ENCODE measurements at regions not wholly inside any gene's neighbourhood (a gene's known extent, or its start where the extent isn't known, plus 50 kb on each side); places are given as distances from the start of the nearest gene placed in this dataset.

- H3K4me1 Mint-ChIP-seq: no peaks in the 10 kb centered on the region
- no peak overlapping the region for H3K27ac Mint-ChIP-seq
- H3K9me3 Mint-ChIP-seq: no peaks in the 10 kb centered on the region
- H3K4me3 Mint-ChIP-seq: no peak overlapping the region
- no peaks in the 10 kb centered on the region for H3K36me3 Mint-ChIP-seq
- peaks cover 6% of the 10 kb centered on the region for H3K27me3 Mint-ChIP-seq
Measured at GRCh38 chr15:93515256-93516051, 426.4 kb upstream of the RGMA start.

GRCh38 chr15:93506646-93507045, 417.6 kb upstream of the RGMA start:
- no peaks in the 10 kb centered on the region for H3K36me3 Mint-ChIP-seq
- H3K9me3 Mint-ChIP-seq: no peaks in the 10 kb centered on the region
- H3K4me3 Mint-ChIP-seq: no peak overlapping the region
- no peaks in the 10 kb centered on the region for H3K27me3 Mint-ChIP-seq
- no peak overlapping the region for H3K27ac Mint-ChIP-seq
- no peaks in the 10 kb centered on the region for H3K4me1 Mint-ChIP-seq

GRCh38 chr15:93505506-93505905, 416.5 kb upstream of the RGMA start:
- no peaks in the 10 kb centered on the region for H3K36me3 Mint-ChIP-seq
- H3K27me3 Mint-ChIP-seq: no peaks in the 10 kb centered on the region
- H3K4me3 Mint-ChIP-seq: no peak overlapping the region
- H3K27ac Mint-ChIP-seq: no peak overlapping the region
- H3K4me1 Mint-ChIP-seq: no peaks in the 10 kb centered on the region
- H3K9me3 Mint-ChIP-seq: no peaks in the 10 kb centered on the region

GRCh38 chr15:93501946-93502345, 412.9 kb upstream of the RGMA start:
- Mint-ChIP-seq H3K27me3 (peaks cover 1% of the 10 kb centered on the region), H3K4me3 (no peak overlapping the region), H3K36me3 (no peaks in the 10 kb centered on the region), H3K4me1 (no peaks in the 10 kb centered on the region), H3K9me3 (no peaks in the 10 kb centered on the region), H3K27ac (no peak overlapping the region)

- Mint-ChIP-seq H3K27ac (no peak overlapping the region), H3K4me1 (no peaks in the 10 kb centered on the region), H3K27me3 (peaks cover 1% of the 10 kb centered on the region), H3K9me3 (no peaks in the 10 kb centered on the region), H3K4me3 (no peak overlapping the region), H3K36me3 (no peaks in the 10 kb centered on the region)
Measured at GRCh38 chr15:93500155-93500554, 411.1 kb upstream of the RGMA start.

- Mint-ChIP-seq H3K27me3 (peaks cover 1% of the 10 kb centered on the region), H3K4me3 (no peak overlapping the region), H3K36me3 (no peaks in the 10 kb centered on the region), H3K4me1 (no peaks in the 10 kb centered on the region), H3K27ac (no peak overlapping the region), H3K9me3 (no peaks in the 10 kb centered on the region)
Measured at GRCh38 chr15:93497291-93497690, 408.3 kb upstream of the RGMA start.

GRCh38 chr15:93496888-93497287, 407.9 kb upstream of the RGMA start:
- H3K9me3 Mint-ChIP-seq: no peaks in the 10 kb centered on the region
- no peaks in the 10 kb centered on the region for H3K36me3 Mint-ChIP-seq
- no peak overlapping the region for H3K4me3 Mint-ChIP-seq
- no peaks in the 10 kb centered on the region for H3K4me1 Mint-ChIP-seq
- H3K27ac Mint-ChIP-seq: no peak overlapping the region
- H3K27me3 Mint-ChIP-seq: peaks cover 1% of the 10 kb centered on the region

GRCh38 chr15:93495799-93496637, 407.0 kb upstream of the RGMA start:
- Mint-ChIP-seq H3K9me3 (no peaks in the 10 kb centered on the region), H3K27me3 (peaks cover 1% of the 10 kb centered on the region), H3K36me3 (no peaks in the 10 kb centered on the region), H3K4me3 (no peak overlapping the region), H3K4me1 (no peaks in the 10 kb centered on the region), H3K27ac (no peak overlapping the region)

- H3K27ac Mint-ChIP-seq: no peak overlapping the region
- no peak overlapping the region for H3K4me3 Mint-ChIP-seq
- no peaks in the 10 kb centered on the region for H3K9me3 Mint-ChIP-seq
- no peaks in the 10 kb centered on the region for H3K27me3 Mint-ChIP-seq
- no peaks in the 10 kb centered on the region for H3K4me1 Mint-ChIP-seq
- no peaks in the 10 kb centered on the region for H3K36me3 Mint-ChIP-seq
Measured at GRCh38 chr15:93493172-93493571, 404.2 kb upstream of the RGMA start.

GRCh38 chr15:93491291-93491690, 402.3 kb upstream of the RGMA start:
- H3K4me3 Mint-ChIP-seq: no peak overlapping the region
- no peaks in the 10 kb centered on the region for H3K36me3 Mint-ChIP-seq
- H3K27ac Mint-ChIP-seq: no peak overlapping the region

GRCh38 chr15:93488296-93488713, 399.3 kb upstream of the RGMA start:
- H3K36me3 Mint-ChIP-seq: no peaks in the 10 kb centered on the region
- no peaks in the 10 kb centered on the region for H3K9me3 Mint-ChIP-seq
- no peak overlapping the region for H3K4me3 Mint-ChIP-seq
- no peak overlapping the region for H3K27ac Mint-ChIP-seq
- no peaks in the 10 kb centered on the region for H3K27me3 Mint-ChIP-seq
- no peaks in the 10 kb centered on the region for H3K4me1 Mint-ChIP-seq

More at GRCh38 chr15:93491291-93491690, 402.3 kb upstream of the RGMA start:
- no peaks in the 10 kb centered on the region for H3K9me3 Mint-ChIP-seq
- no peaks in the 10 kb centered on the region for H3K27me3 Mint-ChIP-seq
- no peaks in the 10 kb centered on the region for H3K4me1 Mint-ChIP-seq

GRCh38 chr15:93486407-93487117, 397.6 kb upstream of the RGMA start:
- Mint-ChIP-seq H3K36me3 (no peaks in the 10 kb centered on the region), H3K27me3 (no peaks in the 10 kb centered on the region), H3K9me3 (no peaks in the 10 kb centered on the region), H3K27ac (no peak overlapping the region), H3K4me1 (no peaks in the 10 kb centered on the region), H3K4me3 (no peak overlapping the region)

GRCh38 chr15:93485438-93486327, 396.7 kb upstream of the RGMA start:
- Mint-ChIP-seq H3K4me1 (no peaks in the 10 kb centered on the region), H3K36me3 (no peaks in the 10 kb centered on the region), H3K27me3 (no peaks in the 10 kb centered on the region), H3K9me3 (no peaks in the 10 kb centered on the region), H3K4me3 (no peak overlapping the region), H3K27ac (no peak overlapping the region)

GRCh38 chr15:93483923-93484322, 394.9 kb upstream of the RGMA start:
- no peaks in the 10 kb centered on the region for H3K27me3 Mint-ChIP-seq
- H3K4me3 Mint-ChIP-seq: no peak overlapping the region
- H3K27ac Mint-ChIP-seq: no peak overlapping the region
- H3K4me1 Mint-ChIP-seq: no peaks in the 10 kb centered on the region
- no peaks in the 10 kb centered on the region for H3K36me3 Mint-ChIP-seq
- H3K9me3 Mint-ChIP-seq: no peaks in the 10 kb centered on the region

- Mint-ChIP-seq H3K4me3 (no peak overlapping the region), H3K27me3 (no peaks in the 10 kb centered on the region), H3K36me3 (no peaks in the 10 kb centered on the region), H3K4me1 (no peaks in the 10 kb centered on the region), H3K27ac (no peak overlapping the region), H3K9me3 (no peaks in the 10 kb centered on the region)
Measured at GRCh38 chr15:93482731-93483130, 393.7 kb upstream of the RGMA start.
